K562 (cell line): ENCODE measurements at regions not wholly inside any gene's neighbourhood (a gene's known extent, or its start where the extent isn't known, plus 50 kb on each side); places are given as distances from the start of the nearest gene placed in this dataset.

Experiments
- ATAC-seq: fragments of 200-7000 bp; cut with Tn5 transposase; 3 replicates; pipeline ENCODE4 v1.9.1; 2020; ENCODE audit warnings: moderate library complexity
- BruUV-seq: library from RNA; stranded (reverse); fragments of 400-500 nt; replicated peaks from 2 replicates; lab custom pipeline; 2021; lab: Mats Ljungman, UMichigan
- CTCF ChIA-PET: fragments of 300-600 bp; formaldehyde crosslinking; extraction: SDS; loops from one replicate; lab custom pipeline; 2021; ENCODE audit warnings: low intra/inter-chr PET ratio; lab: Yijun Ruan, JAX
- POLR2A ChIA-PET: fragments of 300-600, 350-650 bp; sonication (Branson Sonifier 250); formaldehyde crosslinking; extraction: SDS; loops from one replicate; lab custom pipeline; 2021; ENCODE audit warnings: antibody characterized with exemption, inconsistent platforms; lab: Yijun Ruan, JAX
- DNase-seq, 4 experiments: peaks; one replicate each; pipeline versions ENCODE4 v3.0.0 to v3.0.0-alpha.2; 2011 to 2018; ENCODE audit warnings: low spot score in 3 of 4, mixed read lengths in 3 of 4; ENCODE audit errors: extremely low read depth in 1 of 4
- FAIRE-seq: peaks from 2 replicates; lab custom pipeline; 2011; peaks lifted over from hg19 to GRCh38; lab: Jason Lieb, UNC
- H2AFZ ChIP-seq: 2 replicates; pipeline ENCODE4 v1.6.0; 2011; ENCODE audit warnings: low read depth, low read length, control low read depth, inconsistent platforms
- H3K27ac ChIP-seq: fragments of 200-600 bp; 3 replicates; pipeline ENCODE4 v1.8.0; 2011; ENCODE audit warnings: low read depth, mild to moderate bottlenecking, control low read depth, inconsistent platforms, low read length, moderate library complexity, mixed read lengths; ENCODE audit errors: extremely low read depth
- H3K27me3 ChIP-seq, 2 experiments: fragments of 300-600 bp in 1 of 2; 2 replicates in 1 of 2; 3 replicates in 1 of 2; pipeline versions ENCODE4 v1.6.0 to v1.8.0; 2011; ENCODE audit warnings: inconsistent platforms in 2 of 2, low read length in 2 of 2, mild to moderate bottlenecking in 1 of 2, mixed read lengths in 1 of 2, moderate library complexity in 1 of 2; ENCODE audit not compliant: control insufficient read depth in 2 of 2, insufficient read depth in 2 of 2
- H3K36me3 ChIP-seq: fragments of 300-600 bp; 3 replicates; pipeline ENCODE4 v1.8.0; 2011; ENCODE audit warnings: mild to moderate bottlenecking, low read length, inconsistent platforms; ENCODE audit not compliant: control insufficient read depth, insufficient read depth
- H3K4me1 ChIP-seq, 2 experiments: fragments of 200-600 bp in 1 of 2; replicated peaks in 1 of 2; 2 replicates in 1 of 2; 3 replicates in 1 of 2; pipeline versions ENCODE4 v1.5.1 to v1.8.0; 2011; ENCODE audit warnings: inconsistent platforms in 2 of 2, low read length in 2 of 2, mild to moderate bottlenecking in 1 of 2, mixed read lengths in 1 of 2, moderate library complexity in 1 of 2; ENCODE audit not compliant: control insufficient read depth in 2 of 2, insufficient read depth in 2 of 2
- H3K4me2 ChIP-seq: 2 replicates; pipeline ENCODE4 v1.6.1; 2011; ENCODE audit warnings: low read length, control low read depth, inconsistent platforms, mixed read lengths; ENCODE audit not compliant: insufficient read depth
- H3K4me3 ChIP-seq: fragments of 200-600 bp; sonication (generic), shearing (Covaris generic); 2 replicates; pipeline ENCODE4 v1.5.1; 2016; ENCODE audit warnings: control low read depth, inconsistent platforms
- H3K79me2 ChIP-seq: fragments of 200-600 bp; 3 replicates; pipeline ENCODE4 v1.8.0; 2011; ENCODE audit warnings: low read length, inconsistent platforms; ENCODE audit not compliant: control insufficient read depth, insufficient read depth
- H3K9ac ChIP-seq, 2 experiments: 2 replicates each; pipeline versions ENCODE4 v1.6.0 to v1.6.1; 2011; ENCODE audit warnings: low read depth in 2 of 2, low read length in 2 of 2, control low read depth in 1 of 2, inconsistent platforms in 1 of 2, mild to moderate bottlenecking in 1 of 2, mixed read lengths in 1 of 2; ENCODE audit not compliant: insufficient read depth in 1 of 2
- H3K9me1 ChIP-seq: one replicate; pipeline ENCODE4 v1.6.0; 2011; ENCODE audit warnings: inconsistent platforms, mild to moderate bottlenecking, low read length, moderate library complexity; ENCODE audit not compliant: control insufficient read depth, insufficient read depth
- H3K9me3 ChIP-seq: replicated peaks from 2 replicates; pipeline ENCODE4 v1.5.1; 2011; ENCODE audit warnings: low read depth, low read length, inconsistent platforms; ENCODE audit not compliant: control insufficient read depth, insufficient read depth
- H4K20me1 ChIP-seq: replicated peaks from 2 replicates; pipeline ENCODE4 v1.6.1; 2011; ENCODE audit warnings: low read length, inconsistent platforms, mixed read lengths; ENCODE audit not compliant: control insufficient read depth, insufficient read depth
- WGBS: fragments of 100-300 bp; shearing (Covaris generic); methylation state at CpG from one replicate; pipeline ENCODE4 v1.1.6; 2016; ENCODE audit warnings: low coverage, mixed read lengths; ENCODE audit not compliant: insufficient coverage; ENCODE audit errors: missing lambda C conversion rate; 5-methylcytosine and 5-hydroxymethylcytosine counted together
- in situ Hi-C: fragments of 300-500 bp; cut with MboI; formaldehyde crosslinking; loops from 4 replicates; pipeline ENCODE4 v1.15.0; 2018; ENCODE audit warnings: inconsistent platforms, mixed read lengths
- intact Hi-C: fragments of 100-400 bp; cut with micrococcal nuclease; formaldehyde crosslinking; loops from 2 replicates; pipeline ENCODE4 v1.14.2; 2022
- TF ChIP-seq, protein P1 (sequence below), 3 experiments: fragments of 200-800 bp in 1 of 3; sonication (Bioruptor generic) in 1 of 3; sonication (generic) in 1 of 3; formaldehyde crosslinking in 1 of 3; IDR thresholded peaks; 2 replicates each; pipeline versions ENCODE4 v1.6.1 to v1.8.0; 2016 to 2022; ENCODE audit warnings: mild to moderate bottlenecking in 2 of 3, missing compliant biosample characterization in 2 of 3, missing genetic modification characterization in 2 of 3, missing genetic modification reagents in 1 of 3
- TF ChIP-seq, protein P2 (sequence below): sonication (generic); formaldehyde crosslinking; IDR thresholded peaks from 2 replicates; pipeline ENCODE4 v1.8.1; 2023; ENCODE audit warnings: missing genetic modification reagents, mild to moderate bottlenecking, borderline replicate concordance

DNA sequence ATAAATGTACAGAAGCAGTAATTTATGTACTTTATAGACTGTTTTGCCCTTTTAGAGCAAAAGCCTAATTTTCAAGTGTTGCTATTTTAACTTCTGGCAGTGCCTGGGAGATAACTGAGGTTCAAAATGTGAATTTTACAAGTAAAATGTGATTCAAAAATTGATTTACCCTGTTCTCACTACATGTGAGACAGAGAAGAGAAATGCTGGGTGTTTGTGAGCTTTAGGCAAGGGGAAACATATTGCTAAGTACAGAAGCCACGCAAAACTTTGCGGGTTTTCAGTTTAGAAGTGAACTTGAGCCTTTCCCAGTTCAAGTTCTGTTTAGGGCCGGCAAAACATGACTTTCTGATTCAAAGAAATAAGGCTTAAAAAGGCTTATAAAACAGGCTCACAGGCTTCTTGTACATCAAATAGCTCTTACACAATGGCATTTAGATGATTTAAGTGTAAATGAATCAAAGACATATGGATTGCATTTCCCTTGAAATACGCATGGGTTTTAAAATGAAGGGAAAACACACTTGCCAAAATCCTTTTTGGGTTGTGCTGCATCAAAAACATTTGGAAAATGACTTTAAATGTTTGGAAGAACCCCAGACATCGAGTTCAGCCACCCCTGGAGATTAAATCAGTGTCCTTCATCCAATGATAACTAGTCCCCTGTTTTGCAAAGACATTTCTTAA, 370.8 kb upstream of the MEF2C start:
- in situ Hi-C loops: no loop called here

More for the DNA sequence above, 370.8 kb upstream of the MEF2C start:
- Histone ChIP-seq H4K20me1 (no peaks in the 10 kb centered on the region), H3K79me2 (no peaks in the 10 kb centered on the region), H3K4me3 (no peak overlapping the region), H3K4me2 (no peak overlapping the region), H3K9me1 (no peaks in the 10 kb centered on the region), H3K36me3 (no peaks in the 10 kb centered on the region), H3K4me1 (no peaks in the 10 kb centered on the region), H3K27me3 (no peaks in the 10 kb centered on the region), H3K9me3 (no peaks in the 10 kb centered on the region), H2AFZ (peak overlapping the region; percentile 13; the same call in 1 of the 2 replicates), H3K27ac (no peak overlapping the region), H3K9ac (no peak overlapping the region)
- intact Hi-C loops: no loop called here
- 42% methylated on average over 5 of the region's 5 CpGs for WGBS
- ATAC-seq (no peak), DNase-seq (no peak), FAIRE-seq (no peak)
- CTCF ChIA-PET: no interaction called here
- POLR2A ChIA-PET: no interaction called here
- no TSS peak for BruUV-seq
- TF ChIP-seq, protein P1, sequence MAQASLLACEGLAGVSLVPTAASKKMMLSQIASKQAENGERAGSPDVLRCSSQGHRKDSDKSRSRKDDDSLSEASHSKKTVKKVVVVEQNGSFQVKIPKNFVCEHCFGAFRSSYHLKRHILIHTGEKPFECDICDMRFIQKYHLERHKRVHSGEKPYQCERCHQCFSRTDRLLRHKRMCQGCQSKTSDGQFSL (CRISPR knock-in tag; IDR thresholded peaks at IDR 0.05): no peak
- TF ChIP-seq, protein P1 (tag; IDR thresholded peaks at IDR 0.05): no peak
- TF ChIP-seq, protein P2, sequence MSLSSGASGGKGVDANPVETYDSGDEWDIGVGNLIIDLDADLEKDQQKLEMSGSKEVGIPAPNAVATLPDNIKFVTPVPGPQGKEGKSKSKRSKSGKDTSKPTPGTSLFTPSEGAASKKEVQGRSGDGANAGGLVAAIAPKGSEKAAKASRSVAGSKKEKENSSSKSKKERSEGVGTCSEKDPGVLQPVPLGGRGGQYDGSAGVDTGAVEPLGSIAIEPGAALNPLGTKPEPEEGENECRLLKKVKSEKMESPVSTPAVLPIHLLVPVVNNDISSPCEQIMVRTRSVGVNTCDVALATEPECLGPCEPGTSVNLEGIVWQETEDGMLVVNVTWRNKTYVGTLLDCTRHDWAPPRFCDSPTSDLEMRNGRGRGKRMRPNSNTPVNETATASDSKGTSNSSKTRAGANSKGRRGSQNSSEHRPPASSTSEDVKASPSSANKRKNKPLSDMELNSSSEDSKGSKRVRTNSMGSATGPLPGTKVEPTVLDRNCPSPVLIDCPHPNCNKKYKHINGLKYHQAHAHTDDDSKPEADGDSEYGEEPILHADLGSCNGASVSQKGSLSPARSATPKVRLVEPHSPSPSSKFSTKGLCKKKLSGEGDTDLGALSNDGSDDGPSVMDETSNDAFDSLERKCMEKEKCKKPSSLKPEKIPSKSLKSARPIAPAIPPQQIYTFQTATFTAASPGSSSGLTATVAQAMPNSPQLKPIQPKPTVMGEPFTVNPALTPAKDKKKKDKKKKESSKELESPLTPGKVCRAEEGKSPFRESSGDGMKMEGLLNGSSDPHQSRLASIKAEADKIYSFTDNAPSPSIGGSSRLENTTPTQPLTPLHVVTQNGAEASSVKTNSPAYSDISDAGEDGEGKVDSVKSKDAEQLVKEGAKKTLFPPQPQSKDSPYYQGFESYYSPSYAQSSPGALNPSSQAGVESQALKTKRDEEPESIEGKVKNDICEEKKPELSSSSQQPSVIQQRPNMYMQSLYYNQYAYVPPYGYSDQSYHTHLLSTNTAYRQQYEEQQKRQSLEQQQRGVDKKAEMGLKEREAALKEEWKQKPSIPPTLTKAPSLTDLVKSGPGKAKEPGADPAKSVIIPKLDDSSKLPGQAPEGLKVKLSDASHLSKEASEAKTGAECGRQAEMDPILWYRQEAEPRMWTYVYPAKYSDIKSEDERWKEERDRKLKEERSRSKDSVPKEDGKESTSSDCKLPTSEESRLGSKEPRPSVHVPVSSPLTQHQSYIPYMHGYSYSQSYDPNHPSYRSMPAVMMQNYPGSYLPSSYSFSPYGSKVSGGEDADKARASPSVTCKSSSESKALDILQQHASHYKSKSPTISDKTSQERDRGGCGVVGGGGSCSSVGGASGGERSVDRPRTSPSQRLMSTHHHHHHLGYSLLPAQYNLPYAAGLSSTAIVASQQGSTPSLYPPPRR: no peak
